Ovary (tissue), 3 donors: ENCODE measurements at regions not wholly inside any gene's neighbourhood (a gene's known extent, or its start where the extent isn't known, plus 50 kb on each side); places are given as distances from the start of the nearest gene placed in this dataset.

Experiments used
- EP300 ChIP-seq: sonication (generic); formaldehyde crosslinking; IDR thresholded peaks from one replicate; pipeline ENCODE4 v1.6.1; 2017; ENCODE audit warnings: antibody characterized with exemption
- POLR2A ChIP-seq: fragments of 450-650 bp; IDR thresholded peaks from one replicate; pipeline ENCODE4 v1.6.1; 2017; ENCODE audit warnings: antibody characterized with exemption, mild to moderate bottlenecking, moderate library complexity
- TF ChIP-seq, protein P1 (sequence below), 3 donors: fragments of 450-650 bp in 2 of 3; fragments of 200-600 bp in 1 of 3; IDR thresholded peaks; one replicate each; pipeline versions ENCODE4 v1.5.1 to v1.8.0; 2016 to 2022; ENCODE audit warnings: antibody characterized with exemption in 3 of 3, mild to moderate bottlenecking in 1 of 3
- donor health status: DM: no; HTN: no; CAD: no.

DNA sequence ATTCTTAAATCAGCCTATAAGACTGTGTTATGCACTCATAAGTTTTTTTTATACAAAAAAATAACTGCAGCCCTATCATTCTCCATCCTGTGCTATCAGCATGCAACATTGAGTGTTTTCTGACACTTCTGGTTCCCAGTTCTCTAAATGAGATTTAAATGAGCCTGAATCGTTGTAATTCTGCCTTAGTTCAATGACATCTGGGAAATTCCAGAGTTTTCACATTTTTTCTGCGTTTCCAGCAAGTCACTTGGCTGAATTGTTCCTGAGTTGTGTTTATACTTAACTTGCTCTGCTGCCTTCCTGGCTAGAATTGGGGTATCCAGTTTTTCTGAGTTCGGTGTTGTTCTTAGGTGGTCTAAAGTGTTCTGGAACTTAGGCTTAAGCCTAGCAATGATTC lies 636.1 kb upstream of the FZD8 start:
- TF ChIP-seq, protein P1, sequence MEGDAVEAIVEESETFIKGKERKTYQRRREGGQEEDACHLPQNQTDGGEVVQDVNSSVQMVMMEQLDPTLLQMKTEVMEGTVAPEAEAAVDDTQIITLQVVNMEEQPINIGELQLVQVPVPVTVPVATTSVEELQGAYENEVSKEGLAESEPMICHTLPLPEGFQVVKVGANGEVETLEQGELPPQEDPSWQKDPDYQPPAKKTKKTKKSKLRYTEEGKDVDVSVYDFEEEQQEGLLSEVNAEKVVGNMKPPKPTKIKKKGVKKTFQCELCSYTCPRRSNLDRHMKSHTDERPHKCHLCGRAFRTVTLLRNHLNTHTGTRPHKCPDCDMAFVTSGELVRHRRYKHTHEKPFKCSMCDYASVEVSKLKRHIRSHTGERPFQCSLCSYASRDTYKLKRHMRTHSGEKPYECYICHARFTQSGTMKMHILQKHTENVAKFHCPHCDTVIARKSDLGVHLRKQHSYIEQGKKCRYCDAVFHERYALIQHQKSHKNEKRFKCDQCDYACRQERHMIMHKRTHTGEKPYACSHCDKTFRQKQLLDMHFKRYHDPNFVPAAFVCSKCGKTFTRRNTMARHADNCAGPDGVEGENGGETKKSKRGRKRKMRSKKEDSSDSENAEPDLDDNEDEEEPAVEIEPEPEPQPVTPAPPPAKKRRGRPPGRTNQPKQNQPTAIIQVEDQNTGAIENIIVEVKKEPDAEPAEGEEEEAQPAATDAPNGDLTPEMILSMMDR (IDR thresholded peaks at IDR 0.05), result no peak
- TF ChIP-seq POLR2A (no peak), EP300 (no peak)
